NCI-H2029 treated with DMSO at 0.1 percent for 48 hours (cell line): ENCODE measurements at regions not wholly inside any gene's neighbourhood (a gene's known extent, or its start where the extent isn't known, plus 50 kb on each side); places are given as distances from the start of the nearest gene placed in this dataset.
"Not testable (repeated sequence)": the region's sequence is repeated elsewhere in the genome, so short reads cannot be mapped to it uniquely, and the experiment has no call there.

ENCODE experiments used
- DNase-seq: peaks from one replicate; lab custom pipeline; 2025; lab: John Stamatoyannopoulos, UW

GRCh38 chr1:185468626-185469025 is 151.6 kb upstream of the IVNS1ABP start:
- no peak for DNase-seq

- no peak for DNase-seq
Measured at GRCh38 chr1:185467122-185467521, 150.1 kb upstream of the IVNS1ABP start.

- no peak for DNase-seq
Measured at GRCh38 chr1:185464777-185465176, 147.7 kb upstream of the IVNS1ABP start.

GRCh38 chr1:185463433-185463832 is 146.4 kb upstream of the IVNS1ABP start:
- DNase-seq = no peak

GRCh38 chr1:185463011-185463410 is 146.0 kb upstream of the IVNS1ABP start:
- no peak for DNase-seq

- not testable (repeated sequence) for DNase-seq
Measured at GRCh38 chr1:185460723-185461122, 143.7 kb upstream of the IVNS1ABP start.

GRCh38 chr1:185459141-185459540 is 142.1 kb upstream of the IVNS1ABP start:
- DNase-seq = no peak

GRCh38 chr1:185458670-185459069 is 141.6 kb upstream of the IVNS1ABP start:
- DNase-seq = no peak

- DNase-seq = no peak
Measured at GRCh38 chr1:185453496-185454192, 136.6 kb upstream of the IVNS1ABP start.

GRCh38 chr1:185450917-185451316 is 133.9 kb upstream of the IVNS1ABP start:
- no peak for DNase-seq

- DNase-seq = no peak
Measured at GRCh38 chr1:185450060-185450788, 133.2 kb upstream of the IVNS1ABP start.

- DNase-seq = no peak
Measured at GRCh38 chr1:185449378-185450059, 132.5 kb upstream of the IVNS1ABP start.

GRCh38 chr1:185448591-185449186 is 131.6 kb upstream of the IVNS1ABP start:
- no peak for DNase-seq

- DNase-seq = no peak
Measured at GRCh38 chr1:185446131-185446530, 129.1 kb upstream of the IVNS1ABP start.

GRCh38 chr1:185445594-185445993 is 128.6 kb upstream of the IVNS1ABP start:
- DNase-seq = no peak

GRCh38 chr1:185444676-185445075 is 127.6 kb upstream of the IVNS1ABP start:
- DNase-seq = no peak

- DNase-seq = no peak
Measured at GRCh38 chr1:185442050-185442449, 125.0 kb upstream of the IVNS1ABP start.

GRCh38 chr1:185441605-185442004 is 124.6 kb upstream of the IVNS1ABP start:
- DNase-seq = no peak

- DNase-seq = no peak
Measured at GRCh38 chr1:185440877-185441276, 123.8 kb upstream of the IVNS1ABP start.

- no peak for DNase-seq
Measured at GRCh38 chr1:185439727-185440415, 122.8 kb upstream of the IVNS1ABP start.

GRCh38 chr1:185438936-185439335 is 121.9 kb upstream of the IVNS1ABP start:
- no peak for DNase-seq
